Mesothelial cell of epicardium (in vitro differentiated cells): ENCODE measurements at regions not wholly inside any gene's neighbourhood (a gene's known extent, or its start where the extent isn't known, plus 50 kb on each side); places are given as distances from the start of the nearest gene placed in this dataset.
A peak's percentile ranks its signal among the peaks of the same experiment; 100 is the strongest.

Experiments used
- DNase-seq, 2 experiments: peaks; one replicate each; pipeline ENCODE4 v3.0.0; 2021; ENCODE audit warnings: low spot score in 2 of 2; ENCODE audit not compliant: unreplicated experiment in 2 of 2
- H3K27ac Mint-ChIP-seq: 2 replicates; pipeline ENCODE4 v1.8.0; 2021; ENCODE audit warnings: mixed read lengths
- H3K27me3 Mint-ChIP-seq: 2 replicates; pipeline ENCODE4 v1.8.0; 2021; ENCODE audit warnings: low read depth, mixed read lengths
- H3K36me3 Mint-ChIP-seq: 2 replicates; pipeline ENCODE4 v1.8.0; 2021; ENCODE audit warnings: mixed read lengths
- H3K4me1 Mint-ChIP-seq: 2 replicates; pipeline ENCODE4 v1.8.0; 2021; ENCODE audit warnings: mixed read lengths
- H3K4me3 Mint-ChIP-seq: 2 replicates; pipeline ENCODE4 v1.8.0; 2021; ENCODE audit warnings: mild to moderate bottlenecking, moderate library complexity, mixed read lengths
- H3K9me3 Mint-ChIP-seq: 2 replicates; pipeline ENCODE4 v1.8.0; 2021; ENCODE audit warnings: mixed read lengths
- CTCF ChIP-seq: fragments of 200-600 bp; sonication (generic); IDR thresholded peaks from one replicate; pipeline ENCODE4 v1.5.0; 2021; ENCODE audit warnings: antibody characterized with exemption; ENCODE audit not compliant: unreplicated experiment

GRCh38 chr4:157992948-157993839, 179.6 kb downstream of the GASK1B start:
- no peaks in the 10 kb centered on the region for H3K36me3 Mint-ChIP-seq
- no peaks in the 10 kb centered on the region for H3K9me3 Mint-ChIP-seq
- no peak overlapping the region for H3K4me3 Mint-ChIP-seq
- H3K4me1 Mint-ChIP-seq = peaks cover 19% of the 10 kb centered on the region
- DNase-seq = no peak
- H3K27me3 Mint-ChIP-seq = no peaks in the 10 kb centered on the region
- H3K27ac Mint-ChIP-seq = no peak overlapping the region
- TF ChIP-seq CTCF = no peak

- Mint-ChIP-seq H3K27me3 (no peaks in the 10 kb centered on the region), H3K9me3 (no peaks in the 10 kb centered on the region), H3K4me3 (peak overlapping the region; percentile 24), H3K4me1 (peaks cover 16% of the 10 kb centered on the region), H3K36me3 (no peaks in the 10 kb centered on the region), H3K27ac (no peak overlapping the region)
- peak; percentile 87 for TF ChIP-seq CTCF
- no peak for DNase-seq
Observed at GRCh38 chr4:157992038-157992705, 180.7 kb downstream of the GASK1B start.

- TF ChIP-seq CTCF = no peak
- Mint-ChIP-seq H3K36me3 (no peaks in the 10 kb centered on the region), H3K27ac (no peak overlapping the region), H3K27me3 (no peaks in the 10 kb centered on the region), H3K9me3 (peaks cover 6% of the 10 kb centered on the region), H3K4me3 (no peak overlapping the region), H3K4me1 (no peaks in the 10 kb centered on the region)
- no peak for DNase-seq
Observed at GRCh38 chr4:157988641-157989040, 184.2 kb downstream of the GASK1B start.

- Mint-ChIP-seq H3K9me3 (peaks cover 6% of the 10 kb centered on the region), H3K4me3 (no peak overlapping the region), H3K36me3 (no peaks in the 10 kb centered on the region), H3K27me3 (no peaks in the 10 kb centered on the region), H3K27ac (no peak overlapping the region), H3K4me1 (no peaks in the 10 kb centered on the region)
- TF ChIP-seq CTCF = no peak
- no peak for DNase-seq
Observed at GRCh38 chr4:157984285-157984911, 188.4 kb downstream of the GASK1B start.

- Mint-ChIP-seq H3K27ac (no peak overlapping the region), H3K27me3 (no peaks in the 10 kb centered on the region), H3K36me3 (no peaks in the 10 kb centered on the region), H3K9me3 (peaks cover 6% of the 10 kb centered on the region), H3K4me1 (peaks cover 6% of the 10 kb centered on the region), H3K4me3 (no peak overlapping the region)
- DNase-seq = no peak
- TF ChIP-seq CTCF = no peak
Observed at GRCh38 chr4:157983300-157983699, 189.5 kb downstream of the GASK1B start.
